GM18867 (cell line): ENCODE measurements at regions not wholly inside any gene's neighbourhood (a gene's known extent, or its start where the extent isn't known, plus 50 kb on each side); places are given as distances from the start of the nearest gene placed in this dataset.

Experiments
- ATAC-seq: cut with Tn5 transposase; IDR thresholded peaks from one replicate; pipeline ENCODE4 v1.9.1; 2021; ENCODE audit warnings: mild to moderate bottlenecking, moderate library complexity; ENCODE audit not compliant: unreplicated experiment

GRCh38 chr5:168171901-168172759 lies 119.3 kb upstream of the WWC1 start:
- no peak for ATAC-seq

DNA sequence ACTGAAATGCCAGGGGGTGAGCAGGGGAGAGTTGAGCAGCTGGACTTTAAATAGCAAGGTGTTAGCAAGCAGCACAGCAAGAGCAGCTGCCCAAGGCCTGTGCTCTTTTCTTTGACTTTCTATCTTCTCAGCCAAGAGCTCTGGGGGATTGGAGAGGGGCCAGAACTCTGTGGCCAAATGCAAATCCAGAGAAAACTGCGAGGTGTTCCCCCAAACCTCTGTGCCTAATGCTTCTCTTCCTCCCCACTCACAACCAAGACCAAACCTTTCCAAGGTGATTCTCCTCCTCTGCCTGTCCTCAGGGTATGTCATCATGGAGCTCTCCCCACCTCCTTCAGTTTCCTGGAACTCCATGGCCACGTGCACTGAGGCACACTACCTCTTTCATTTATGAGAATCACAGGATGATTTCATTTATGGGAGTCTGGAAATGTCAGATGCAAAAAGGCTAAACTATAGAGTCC lies 118.7 kb upstream of the WWC1 start:
- ATAC-seq, result no peak

DNA sequence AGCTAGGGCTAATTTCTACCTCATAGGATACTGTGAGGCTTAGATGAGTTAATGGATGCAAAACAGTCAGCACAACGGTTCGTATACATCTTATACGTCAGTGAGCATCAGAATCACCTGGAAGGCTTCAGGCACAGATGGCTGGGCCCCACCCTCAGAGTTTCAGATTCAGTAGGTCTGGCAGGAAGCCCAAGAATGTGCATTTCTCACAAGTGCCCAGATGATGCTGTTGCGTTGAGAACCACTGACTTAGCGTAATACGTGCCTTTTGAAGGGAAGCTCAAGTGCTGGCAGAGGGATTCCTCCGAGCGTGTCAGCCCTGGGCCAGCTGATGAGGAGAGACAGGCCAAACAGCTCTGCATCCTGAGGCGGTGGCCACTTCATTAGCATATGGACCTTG lies 117.1 kb upstream of the WWC1 start:
- ATAC-seq, result peak; percentile 95

GRCh38 chr5:168176251-168176650 lies 115.2 kb upstream of the WWC1 start:
- ATAC-seq, result no peak

DNA sequence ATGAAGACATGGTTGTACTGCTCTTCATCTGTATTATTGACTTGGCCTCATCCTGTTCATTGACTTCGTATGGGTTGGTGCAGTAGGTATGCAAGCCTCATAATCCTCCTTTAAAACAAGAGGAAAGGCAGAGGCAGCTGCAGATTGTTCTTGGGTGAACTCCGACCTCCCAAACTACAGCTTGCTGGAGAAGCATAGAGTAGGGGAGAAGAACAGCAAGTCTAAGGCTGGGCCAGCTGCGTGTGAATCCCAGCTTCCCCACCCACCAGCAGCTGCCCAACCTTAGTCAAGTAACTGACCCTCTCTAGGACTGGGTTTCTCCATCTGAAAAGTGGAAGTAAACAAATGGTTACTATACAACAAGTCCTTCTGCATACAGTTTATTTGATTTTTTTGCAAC lies 114.5 kb upstream of the WWC1 start:
- no peak for ATAC-seq

GRCh38 chr5:168177831-168178450 lies 113.5 kb upstream of the WWC1 start:
- ATAC-seq, result no peak

- no peak for ATAC-seq
Measured at GRCh38 chr5:168179192-168179593, 112.3 kb upstream of the WWC1 start.

DNA sequence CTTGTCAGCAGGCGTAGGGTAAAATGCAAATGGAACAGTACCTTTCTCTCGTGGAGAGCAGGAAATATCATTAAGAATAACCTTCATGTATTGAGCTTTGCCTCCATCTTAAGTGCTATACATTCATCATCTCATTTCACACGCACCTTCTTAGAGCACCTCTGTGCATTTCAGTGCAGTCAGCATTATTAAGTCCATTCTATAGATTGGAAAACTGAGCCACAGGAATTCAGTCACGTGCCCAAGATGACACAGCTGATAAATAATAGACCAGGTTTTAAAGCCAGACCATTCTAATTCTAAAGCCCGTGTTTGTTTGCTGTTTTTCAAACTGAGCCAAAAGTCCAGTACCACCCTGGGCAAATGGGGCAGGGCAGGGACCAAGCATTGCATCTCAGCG lies 109.2 kb upstream of the WWC1 start:
- no peak for ATAC-seq

GRCh38 chr5:168184103-168184502 lies 107.3 kb upstream of the WWC1 start:
- ATAC-seq, result no peak

DNA sequence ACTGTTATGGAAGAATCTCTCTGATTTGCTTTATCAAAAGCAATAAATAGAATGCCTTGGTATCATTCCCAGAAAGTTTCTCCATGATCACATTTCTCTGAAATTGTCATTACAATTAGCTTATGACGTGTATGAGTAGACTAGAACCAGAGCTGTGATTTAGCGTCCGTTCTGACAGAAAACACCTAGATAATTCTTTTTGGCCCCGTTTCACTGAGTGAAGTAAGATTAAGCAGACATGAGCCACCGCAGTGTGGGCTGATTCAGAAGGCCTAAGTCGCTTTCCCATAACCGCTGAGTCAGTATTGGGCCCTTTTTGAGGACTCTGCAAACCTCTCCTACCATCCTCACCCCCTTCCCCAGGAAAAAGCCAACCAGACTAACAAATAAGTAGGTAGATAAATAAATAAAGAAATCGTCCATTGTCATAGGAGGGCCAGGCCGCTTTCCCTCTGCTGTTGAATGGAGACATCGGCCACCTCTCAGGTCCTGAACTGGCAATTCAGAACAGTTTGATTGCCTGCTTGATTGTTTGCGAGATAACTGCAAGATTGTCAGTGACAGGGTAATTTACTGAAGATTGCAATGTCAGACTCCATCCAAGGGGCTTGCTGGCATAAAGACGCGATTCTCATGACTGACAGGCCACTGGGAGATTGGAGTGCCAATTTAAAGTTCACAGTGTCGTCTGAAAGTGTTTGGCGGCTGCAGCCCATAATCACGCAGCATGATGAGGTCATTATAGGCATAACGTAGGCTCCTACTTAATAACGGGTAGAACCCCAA lies 105.0 kb upstream of the WWC1 start:
- ATAC-seq, result no peak

- ATAC-seq, result no peak
Measured at GRCh38 chr5:168187614-168188013, 103.8 kb upstream of the WWC1 start.

- ATAC-seq, result no peak
Measured at GRCh38 chr5:168188182-168188581, 103.3 kb upstream of the WWC1 start.

DNA sequence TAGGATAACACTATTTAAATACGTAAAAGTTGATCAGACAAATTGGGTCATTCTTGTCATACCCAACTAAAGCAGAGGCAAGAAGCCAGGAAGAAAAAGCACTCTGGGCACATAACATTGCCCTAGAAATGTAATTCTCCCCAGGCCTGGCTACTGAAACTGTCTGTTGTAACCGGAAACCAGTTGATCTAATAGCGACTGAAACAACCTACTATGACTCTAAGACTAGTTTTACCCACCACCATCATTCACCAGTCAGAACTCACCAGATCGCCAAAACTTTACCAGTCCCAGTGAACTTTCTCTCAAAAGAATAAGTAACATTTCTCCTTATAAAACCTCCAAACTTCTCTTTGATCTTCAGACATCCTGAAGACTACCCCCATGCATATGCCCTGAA lies 99.3 kb upstream of the WWC1 start:
- peak; percentile 67 for ATAC-seq

GRCh38 chr5:168193493-168194250 lies 97.8 kb upstream of the WWC1 start:
- no peak for ATAC-seq

GRCh38 chr5:168195110-168195509 lies 96.3 kb upstream of the WWC1 start:
- ATAC-seq, result no peak

DNA sequence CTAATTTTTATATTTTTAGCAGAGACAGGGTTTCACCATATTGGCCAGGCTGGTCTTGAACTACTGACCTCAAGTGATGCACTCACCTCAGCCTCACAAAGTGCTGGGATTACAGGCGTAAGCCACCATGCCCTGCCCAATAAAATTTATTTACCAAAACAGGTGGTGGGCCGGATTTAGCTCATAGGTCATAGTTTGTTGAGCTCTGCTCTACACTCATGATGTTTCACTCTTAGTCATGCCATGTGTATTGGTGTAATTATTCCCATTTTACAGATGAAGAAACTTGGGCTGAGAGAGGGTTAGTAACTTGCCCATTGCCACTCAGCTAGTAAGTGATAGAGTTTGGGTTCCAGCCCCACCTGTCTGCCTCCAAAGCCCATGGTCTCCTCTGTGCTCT lies 93.1 kb upstream of the WWC1 start:
- no peak for ATAC-seq

GRCh38 chr5:168202996-168203395 lies 88.4 kb upstream of the WWC1 start:
- no peak for ATAC-seq

- no peak for ATAC-seq
Measured at GRCh38 chr5:168204165-168204564, 87.3 kb upstream of the WWC1 start.

- ATAC-seq, result no peak
Measured at GRCh38 chr5:168207450-168208029, 83.9 kb upstream of the WWC1 start.

DNA sequence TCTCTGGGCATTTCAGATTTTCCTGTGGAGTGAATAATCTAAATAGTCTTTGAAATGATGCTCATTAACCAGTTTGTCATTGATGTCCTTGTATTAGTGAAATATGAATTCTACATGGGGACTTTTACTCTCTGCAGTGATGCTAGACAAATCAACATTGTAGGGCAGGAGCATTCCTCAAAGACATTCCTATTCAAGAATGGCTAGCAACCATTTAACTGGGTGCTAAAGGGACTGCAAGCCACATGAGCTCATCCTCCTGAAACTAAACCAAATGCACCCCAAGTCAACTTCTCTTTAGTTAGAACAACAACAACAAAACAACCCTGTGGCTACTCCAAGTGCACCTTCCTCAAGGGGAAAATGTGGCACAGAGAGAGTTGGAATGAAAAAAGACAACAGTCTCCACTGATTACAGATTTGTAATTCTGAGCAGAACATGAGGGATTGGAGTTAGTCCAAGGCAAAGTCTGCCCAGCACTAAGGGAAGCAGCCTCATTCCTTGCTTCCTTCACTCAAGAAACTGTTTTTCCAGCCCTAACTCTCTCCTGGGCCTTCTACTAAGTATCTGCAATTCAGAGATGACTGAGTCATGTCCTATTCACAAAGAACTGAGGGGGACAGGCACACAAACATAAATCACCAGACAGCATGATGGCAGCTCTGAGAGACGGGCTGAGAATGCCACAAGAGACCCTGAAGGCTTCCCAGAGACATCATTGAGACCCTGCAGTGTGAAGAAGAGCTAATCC lies 82.0 kb upstream of the WWC1 start:
- no peak for ATAC-seq
